ENCODE measurements at regions not wholly inside any gene's neighbourhood (a gene's known extent, or its start where the extent isn't known, plus 50 kb on each side); places are given as distances from the start of the nearest gene placed in this dataset.
A peak's percentile ranks its signal among the peaks of the same experiment; 100 is the strongest.

DNA sequence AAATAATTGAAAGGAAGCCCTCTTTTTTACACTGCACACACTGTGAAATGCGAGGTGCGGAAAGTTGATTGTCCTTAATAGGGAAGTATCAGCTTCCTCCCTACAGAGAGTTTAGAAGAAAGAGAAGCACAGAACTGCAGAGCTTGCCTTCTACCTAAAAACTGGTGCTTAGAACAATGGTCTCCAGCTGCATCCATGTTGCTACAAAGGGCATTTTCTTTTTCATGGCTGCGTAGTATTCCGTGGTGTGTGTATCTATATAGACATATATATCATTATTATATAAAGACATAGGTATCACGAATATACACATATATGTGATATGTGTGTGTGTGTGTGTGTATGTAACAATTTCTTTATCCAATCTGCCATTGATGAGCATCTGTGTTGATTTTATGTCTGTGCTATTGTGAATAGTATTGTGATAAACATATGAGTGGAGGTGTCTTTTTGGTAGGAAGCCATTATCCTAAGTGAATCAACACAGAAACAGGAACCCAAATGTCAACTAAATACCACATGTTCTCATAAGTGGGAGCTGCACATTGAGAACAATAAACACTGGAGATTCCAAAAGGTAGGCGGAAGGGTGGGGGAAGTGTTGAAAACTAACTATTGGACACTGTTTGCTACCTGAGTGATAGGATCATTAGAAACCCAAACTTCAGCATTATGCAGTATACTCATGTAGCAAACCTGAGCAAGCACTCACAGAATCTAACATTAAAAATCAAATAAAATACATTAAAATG, 290.0 kb upstream of the RUNX1 start:
- H3K9me3 Mint-ChIP-seq, result peaks cover 0 to 4% (median 0%) of the 10 kb centered on the region in 9 donors
- no peak overlapping the region for H3K4me3 Mint-ChIP-seq
- H3K27me3 Mint-ChIP-seq, result peaks cover 0 to 4% (median 3%) of the 10 kb centered on the region in 5 donors
- DNase-seq, result no peak
- peaks cover 0 to 9% (median 0%) of the 10 kb centered on the region in 4 donors for H3K4me1 Mint-ChIP-seq
- ATAC-seq, result no peak
- POLR2A ChIA-PET, result no interaction called here
- H3K27ac Mint-ChIP-seq, result no peak overlapping the region
- no peaks in the 10 kb centered on the region for H3K36me3 Mint-ChIP-seq

DNA sequence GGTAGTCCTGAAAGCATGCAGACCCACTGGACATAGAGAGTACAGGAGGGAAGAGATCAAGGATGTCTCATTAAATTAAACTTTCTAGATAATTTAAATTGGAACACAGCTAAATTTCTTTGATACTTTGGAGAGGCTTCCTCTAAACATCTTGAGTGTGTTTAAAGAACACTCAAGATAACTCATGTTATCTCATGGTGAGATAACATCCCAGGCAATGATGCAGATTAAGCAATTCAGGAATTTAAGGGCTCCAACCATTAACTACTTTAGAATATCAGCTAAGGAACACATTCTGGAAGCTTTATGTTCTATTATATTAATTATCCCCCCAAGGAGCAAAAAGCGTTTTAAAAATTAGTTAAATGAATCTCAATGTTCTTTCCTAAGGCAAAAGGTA, 289.2 kb upstream of the RUNX1 start:
- POLR2A ChIA-PET, result no interaction called here
- no peak for DNase-seq
- no peaks in the 10 kb centered on the region for H3K36me3 Mint-ChIP-seq

DNA sequence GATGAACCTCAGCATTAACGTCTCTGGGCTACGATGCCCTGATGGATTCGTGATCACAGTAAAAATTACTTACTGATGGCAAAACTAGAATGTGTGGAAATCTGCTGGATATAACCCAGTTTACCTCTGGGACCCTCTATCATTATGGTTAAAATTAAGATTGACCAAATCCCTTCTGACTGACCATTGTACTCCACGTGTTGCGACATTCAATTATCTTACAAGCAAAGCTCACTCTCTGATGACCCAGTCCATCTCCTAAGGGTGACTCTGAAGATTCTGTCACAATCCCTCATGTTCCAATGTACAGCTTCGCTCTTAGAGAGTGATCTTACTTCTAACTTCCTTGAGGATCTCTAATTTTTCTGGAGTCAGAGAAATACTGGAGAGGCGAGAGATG, 288.5 kb upstream of the RUNX1 start:
- Mint-ChIP-seq H3K4me3 (no peak overlapping the region), H3K4me1 (peaks cover 0 to 4% (median 0%) of the 10 kb centered on the region in 4 donors), H3K9me3 (peaks cover 0 to 4% (median 0%) of the 10 kb centered on the region in 9 donors), H3K36me3 (no peaks in the 10 kb centered on the region), H3K27ac (no peak overlapping the region), H3K27me3 (peaks cover 0 to 4% (median 3%) of the 10 kb centered on the region in 5 donors)
- POLR2A ChIA-PET, result no interaction called here
- ATAC-seq (no peak), DNase-seq (no peak)

More for the DNA sequence above, 289.2 kb upstream of the RUNX1 start:
- peaks cover 0 to 9% (median 0%) of the 10 kb centered on the region in 4 donors for H3K4me1 Mint-ChIP-seq
- no peak for ATAC-seq
- H3K4me3 Mint-ChIP-seq, result no peak overlapping the region
- no peak overlapping the region for H3K27ac Mint-ChIP-seq
- H3K9me3 Mint-ChIP-seq, result peaks cover 0 to 4% (median 0%) of the 10 kb centered on the region in 9 donors
- H3K27me3 Mint-ChIP-seq, result peaks cover 0 to 4% (median 3%) of the 10 kb centered on the region in 5 donors

DNA sequence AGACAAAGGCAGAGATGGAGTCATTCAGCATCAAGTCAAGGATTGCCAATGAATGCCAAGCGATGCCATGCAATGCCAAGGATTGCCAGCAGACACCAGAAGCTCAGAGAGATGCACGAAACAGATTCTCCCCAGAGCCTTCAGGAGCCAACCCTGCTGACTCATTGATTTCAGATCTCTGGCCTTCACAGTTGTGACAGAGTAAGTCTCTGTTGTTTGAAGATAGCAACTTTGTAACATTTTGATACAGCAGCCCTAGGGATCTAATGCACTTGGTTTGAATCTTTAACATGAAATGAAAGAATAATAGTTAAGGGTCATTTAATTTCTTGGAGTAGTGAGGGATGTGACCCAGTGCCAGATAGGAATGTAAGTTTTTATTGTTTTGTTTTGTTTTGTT, 287.4 kb upstream of the RUNX1 start:
- POLR2A ChIA-PET, result no interaction called here
- Mint-ChIP-seq H3K27me3 (peaks cover 0 to 4% (median 3%) of the 10 kb centered on the region in 5 donors), H3K36me3 (no peaks in the 10 kb centered on the region), H3K4me1 (no peaks in the 10 kb centered on the region), H3K27ac (no peak overlapping the region), H3K9me3 (peaks cover 0 to 9% (median 0%) of the 10 kb centered on the region in 9 donors), H3K4me3 (no peak overlapping the region)
- ATAC-seq (no peak), DNase-seq (no peak)

DNA sequence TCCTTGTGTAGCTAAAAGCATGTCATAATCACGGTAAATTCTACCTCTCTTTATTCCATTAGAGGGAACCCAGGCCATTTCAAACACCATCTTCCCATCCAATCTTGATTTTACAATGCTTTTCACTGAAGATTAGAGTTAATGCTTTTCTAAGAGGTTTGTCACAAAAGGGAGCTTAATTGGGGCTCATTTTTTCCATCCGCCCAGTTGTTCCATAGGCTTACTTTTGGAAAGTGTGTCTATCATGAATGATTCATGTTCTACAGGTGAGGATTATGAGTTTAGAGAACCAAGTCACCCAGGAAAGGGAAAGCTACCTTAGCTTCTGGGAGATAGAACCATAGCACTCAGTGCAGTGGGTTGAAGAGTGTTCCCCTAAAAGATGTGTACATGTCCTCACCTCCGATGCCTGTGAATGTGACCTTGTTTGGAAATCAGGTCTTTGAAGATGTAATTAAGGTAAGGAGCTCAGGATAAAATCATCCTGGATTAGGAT, 286.9 kb upstream of the RUNX1 start:
- DNase-seq (no peak), ATAC-seq (no peak)
- Mint-ChIP-seq H3K27ac (no peak overlapping the region), H3K4me1 (no peaks in the 10 kb centered on the region), H3K36me3 (peaks cover 0 to 2% (median 0%) of the 10 kb centered on the region in 3 donors), H3K9me3 (peaks cover 0 to 14% (median 2%) of the 10 kb centered on the region in 9 donors), H3K27me3 (peaks cover 0 to 4% (median 3%) of the 10 kb centered on the region in 5 donors), H3K4me3 (no peak overlapping the region)
- POLR2A ChIA-PET, result no interaction called here

DNA sequence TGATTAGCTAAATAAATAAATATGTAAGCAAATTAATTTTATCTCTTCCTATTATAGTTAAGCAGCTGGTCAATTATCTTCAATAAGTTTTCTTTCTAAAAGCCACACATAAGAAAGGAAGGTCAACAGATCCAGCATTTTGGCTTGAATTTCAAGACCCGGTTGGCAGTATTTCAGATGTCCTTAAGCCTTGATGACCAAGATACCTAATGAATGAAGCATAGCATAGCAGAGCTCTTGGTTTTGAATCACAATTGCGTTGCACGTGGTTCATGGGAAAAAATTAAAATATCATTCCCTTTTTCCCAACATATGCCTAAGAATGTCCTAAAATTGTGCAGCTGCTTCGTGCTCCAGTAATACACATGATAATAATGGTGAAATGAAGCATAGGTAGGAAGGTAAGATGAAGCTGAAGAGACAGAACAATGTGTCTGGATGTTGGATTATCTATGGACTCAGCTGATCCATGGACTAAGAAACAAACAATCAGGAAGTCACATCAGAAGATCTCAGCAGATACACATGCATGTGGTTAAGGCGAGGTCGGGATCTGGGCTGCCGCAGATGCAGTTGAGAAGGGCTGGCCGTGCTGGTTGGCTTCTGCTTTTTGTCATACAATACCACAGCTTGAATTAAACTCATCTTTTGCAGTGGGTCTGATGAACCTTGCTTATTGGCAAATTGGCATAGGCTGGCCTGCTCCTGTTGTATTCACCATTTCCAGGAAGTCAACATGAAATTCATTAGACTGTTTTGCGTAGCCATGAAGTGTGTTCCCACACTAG, 284.9 kb upstream of the RUNX1 start:
- H3K4me3 Mint-ChIP-seq, result no peak overlapping the region
- peaks cover 0 to 2% (median 0%) of the 10 kb centered on the region in 3 donors for H3K36me3 Mint-ChIP-seq
- H3K27ac Mint-ChIP-seq, result no peak overlapping the region
- DNase-seq, result no peak
- POLR2A ChIA-PET, result no interaction called here
- H3K4me1 Mint-ChIP-seq, result no peaks in the 10 kb centered on the region
- H3K9me3 Mint-ChIP-seq, result peaks cover 0 to 16% (median 2%) of the 10 kb centered on the region in 9 donors
- H3K27me3 Mint-ChIP-seq, result peaks cover 0 to 4% (median 3%) of the 10 kb centered on the region in 5 donors
- no peak for ATAC-seq

DNA sequence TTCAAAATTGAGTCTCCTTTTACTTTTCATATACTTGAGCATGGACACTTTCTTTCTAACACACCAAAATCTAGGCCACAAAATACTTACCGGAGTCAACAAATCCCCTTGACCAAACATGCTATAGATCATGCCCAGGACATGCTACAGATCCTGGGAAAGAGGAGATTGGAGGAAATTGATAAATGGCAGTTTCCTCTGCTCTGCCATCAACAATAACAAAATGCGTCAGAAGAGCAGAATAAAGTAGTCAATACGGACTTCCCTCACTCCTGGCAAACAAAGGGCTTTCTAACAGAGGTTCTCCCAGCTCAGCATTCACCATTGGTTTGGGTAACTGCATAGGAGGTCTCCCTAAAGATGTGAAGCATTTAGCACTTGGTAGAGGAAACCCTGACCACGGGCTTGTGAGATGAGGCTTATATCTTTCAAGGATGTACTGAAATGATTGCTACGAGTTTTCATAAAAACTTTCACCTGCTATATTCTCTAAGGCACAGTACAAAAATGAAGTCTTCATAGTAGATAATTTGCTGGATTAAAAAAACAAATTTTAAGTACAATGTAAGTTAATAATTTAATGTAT, 283.8 kb upstream of the RUNX1 start:
- no peak overlapping the region for H3K27ac Mint-ChIP-seq
- peaks cover 0 to 16% (median 2%) of the 10 kb centered on the region in 9 donors for H3K9me3 Mint-ChIP-seq
- no peak overlapping the region for H3K4me3 Mint-ChIP-seq
- DNase-seq, result no peak
- H3K36me3 Mint-ChIP-seq, result peaks cover 0 to 2% (median 0%) of the 10 kb centered on the region in 3 donors
- peaks cover 0 to 2% (median under 1%) of the 10 kb centered on the region in 5 donors for H3K27me3 Mint-ChIP-seq
- H3K4me1 Mint-ChIP-seq, result no peaks in the 10 kb centered on the region
- ATAC-seq, result no peak
- POLR2A ChIA-PET, result no interaction called here

DNA sequence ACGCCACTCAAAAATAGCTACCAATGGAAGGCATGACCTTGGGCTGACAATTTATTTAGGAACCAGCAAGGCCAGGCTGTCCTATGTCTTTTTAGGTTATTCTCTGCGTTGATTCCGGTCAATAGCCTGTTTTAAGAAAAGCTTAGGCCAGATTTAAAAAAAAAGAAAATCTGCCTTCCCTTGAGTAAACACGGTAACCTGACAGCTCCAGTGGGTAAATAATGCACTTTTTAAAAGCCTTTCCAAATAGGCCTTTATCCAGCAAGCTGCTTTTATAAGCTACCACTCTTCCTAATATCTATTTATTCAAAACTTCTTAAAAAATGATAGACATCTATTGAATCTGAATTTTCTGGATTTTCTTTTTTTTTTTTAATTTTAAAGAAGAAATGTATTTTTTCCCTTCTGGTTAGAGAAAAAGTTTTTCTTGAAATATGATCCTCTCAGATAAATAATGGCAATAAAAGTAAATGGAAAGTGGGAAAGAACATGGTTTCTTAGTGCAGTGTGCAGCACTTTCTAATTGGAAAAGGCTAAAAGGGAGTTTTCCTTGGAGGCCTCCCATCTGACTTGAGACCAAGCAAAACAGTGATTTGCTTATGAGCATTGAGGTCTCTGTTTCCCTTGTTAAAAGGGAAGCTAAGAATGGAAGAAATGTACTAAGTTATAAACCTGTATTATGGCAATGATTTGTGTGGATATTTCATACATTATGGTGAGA, 281.0 kb upstream of the RUNX1 start:
- no peak for DNase-seq
- peaks cover 0 to 2% (median 0%) of the 10 kb centered on the region in 5 donors for H3K27me3 Mint-ChIP-seq
- ATAC-seq, result no peak
- no peak overlapping the region for H3K27ac Mint-ChIP-seq
- H3K9me3 Mint-ChIP-seq, result peaks cover 0 to 16% (median 2%) of the 10 kb centered on the region in 9 donors
- POLR2A ChIA-PET, result no interaction called here
- no peak overlapping the region for H3K4me3 Mint-ChIP-seq
- H3K4me1 Mint-ChIP-seq, result no peaks in the 10 kb centered on the region
- peaks cover 0 to 2% (median 0%) of the 10 kb centered on the region in 3 donors for H3K36me3 Mint-ChIP-seq

DNA sequence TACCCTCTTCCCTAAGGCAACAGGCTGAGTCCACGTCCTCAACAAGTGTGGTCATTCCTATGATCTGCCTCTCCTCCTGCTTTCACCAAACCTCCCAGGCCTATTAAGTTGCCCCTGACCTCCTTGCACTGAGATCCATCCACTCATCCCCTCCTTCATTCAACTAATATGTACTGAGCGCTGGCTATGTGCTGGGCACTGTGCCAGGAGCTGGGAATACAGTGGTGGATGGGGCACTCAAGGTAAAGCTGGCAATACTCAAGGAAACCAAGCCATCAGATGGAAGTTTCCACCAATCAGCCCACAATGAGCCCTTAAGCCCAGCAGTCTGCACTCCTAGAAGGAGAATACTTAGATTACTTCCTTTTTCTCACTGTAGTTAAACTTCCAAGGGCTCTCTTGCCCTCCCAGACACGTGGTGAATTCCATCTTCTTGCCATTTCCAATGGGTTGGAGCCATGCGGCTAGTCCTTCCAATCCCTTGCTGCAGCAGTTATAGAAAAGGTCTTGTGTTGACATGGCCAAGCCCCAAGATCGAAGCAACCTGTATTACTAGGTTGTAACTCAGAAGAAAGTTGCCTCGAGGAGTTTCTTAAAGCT, 279.9 kb upstream of the RUNX1 start:
- POLR2A ChIA-PET, result no interaction called here
- DNase-seq, result no peak

DNA sequence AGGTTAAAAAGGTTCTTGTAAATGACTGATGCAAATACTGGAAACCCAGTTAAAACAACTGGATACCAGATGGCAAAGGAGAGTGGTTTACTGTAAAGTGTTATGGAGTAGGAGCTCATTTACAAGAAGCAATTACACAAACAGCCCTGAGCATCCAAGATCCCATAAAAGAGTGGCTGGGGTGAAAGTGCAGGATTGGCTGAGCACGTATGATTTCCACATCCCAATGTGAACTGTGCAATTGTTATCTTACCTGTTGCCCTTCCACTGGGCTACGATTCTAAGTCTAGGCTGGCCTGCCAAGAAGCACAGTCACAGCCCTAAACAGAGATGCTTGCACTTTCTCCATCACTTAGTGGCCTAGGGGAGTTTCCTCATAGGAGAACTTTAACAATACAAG, 277.6 kb upstream of the RUNX1 start:
- Mint-ChIP-seq H3K9me3 (peaks cover 0 to 8% (median 2%) of the 10 kb centered on the region in 9 donors), H3K4me1 (no peaks in the 10 kb centered on the region), H3K36me3 (peaks cover 0 to 2% (median 0%) of the 10 kb centered on the region in 3 donors), H3K27ac (no peak overlapping the region), H3K27me3 (peaks cover 0 to 2% (median 0%) of the 10 kb centered on the region in 5 donors), H3K4me3 (no peak overlapping the region)
- ATAC-seq (no peak), DNase-seq (no peak)
- POLR2A ChIA-PET, result no interaction called here

More for the DNA sequence above, 279.9 kb upstream of the RUNX1 start:
- ATAC-seq, result no peak
- H3K27ac Mint-ChIP-seq, result no peak overlapping the region
- no peak overlapping the region for H3K4me3 Mint-ChIP-seq
- H3K27me3 Mint-ChIP-seq, result peaks cover 0 to 2% (median 0%) of the 10 kb centered on the region in 5 donors
- peaks cover 0 to 16% (median 2%) of the 10 kb centered on the region in 9 donors for H3K9me3 Mint-ChIP-seq
- peaks cover 0 to 2% (median 0%) of the 10 kb centered on the region in 3 donors for H3K36me3 Mint-ChIP-seq
- no peaks in the 10 kb centered on the region for H3K4me1 Mint-ChIP-seq

DNA sequence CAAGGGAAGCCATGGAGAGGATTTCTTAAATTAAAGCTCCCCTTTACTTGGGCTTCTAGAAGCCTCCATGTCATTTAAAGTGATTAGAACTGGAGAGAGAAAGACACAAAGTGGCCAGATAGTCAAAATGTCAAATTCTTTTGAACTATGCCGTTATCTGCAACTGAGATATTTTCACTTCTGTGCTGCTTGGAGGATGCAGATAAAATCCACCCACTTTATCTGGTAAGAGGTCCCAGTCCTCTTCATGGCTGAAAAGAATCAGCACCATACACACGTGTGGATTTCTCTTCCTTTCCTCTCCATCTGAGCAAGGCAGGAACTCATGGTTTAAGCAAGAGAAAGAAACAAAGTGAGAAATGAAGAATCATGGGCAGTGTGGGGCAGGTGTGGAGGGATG, 276.9 kb upstream of the RUNX1 start:
- ATAC-seq, result no peak
- H3K36me3 Mint-ChIP-seq, result no peaks in the 10 kb centered on the region
- no peak overlapping the region for H3K4me3 Mint-ChIP-seq
- H3K27ac Mint-ChIP-seq, result peak overlapping the region in 1 of 10 donors; percentile 29
- no peaks in the 10 kb centered on the region for H3K4me1 Mint-ChIP-seq
- H3K9me3 Mint-ChIP-seq, result peaks cover 0 to 1% (median 0%) of the 10 kb centered on the region in 9 donors
- no peak for DNase-seq
- peaks cover 0 to 2% (median 0%) of the 10 kb centered on the region in 5 donors for H3K27me3 Mint-ChIP-seq
- POLR2A ChIA-PET, result no interaction called here

Data from naive thymus-derived CD8-positive, alpha-beta T cell (primary cell).